GM12878 (cell line): ENCODE measurements at regions not wholly inside any gene's neighbourhood (a gene's known extent, or its start where the extent isn't known, plus 50 kb on each side); places are given as distances from the start of the nearest gene placed in this dataset.

ENCODE experiments used
- ATAC-seq: fragments of 200-7000 bp; cut with Tn5 transposase; 3 replicates; pipeline ENCODE4 v1.9.1; 2020; ENCODE audit warnings: mild to moderate bottlenecking, moderate library complexity
- BruUV-seq: library from RNA; stranded (reverse); fragments of 400-500 nt; replicated peaks from 2 replicates; lab custom pipeline; 2021; lab: Mats Ljungman, UMichigan
- CTCF ChIA-PET: fragments of 300-600 bp; sonication (Branson Sonifier 250); formaldehyde crosslinking; extraction: SDS; loops from one replicate; lab custom pipeline; 2021; ENCODE audit warnings: inconsistent platforms; lab: Yijun Ruan, JAX
- POLR2A ChIA-PET: fragments of 350-600 bp; formaldehyde crosslinking; extraction: SDS; loops from one replicate; lab custom pipeline; 2021; ENCODE audit warnings: inconsistent platforms; lab: Charles Lee
- RAD21 ChIA-PET: fragments of 300-600 bp; sonication (Branson Sonifier 250); formaldehyde crosslinking; loops from one replicate; lab custom pipeline; 2023; ENCODE audit warnings: antibody characterized with exemption; ENCODE audit not compliant: unreplicated experiment; lab: Charles Lee
- SMC1A ChIA-PET: fragments of 300-600 bp; sonication (Branson Sonifier 250); formaldehyde crosslinking; loops from one replicate; lab custom pipeline; 2023; ENCODE audit not compliant: unreplicated experiment, uncharacterized antibody; lab: Charles Lee
- DNase-seq: peaks from one replicate; pipeline ENCODE4 v3.0.0-alpha.2; 2011; ENCODE audit warnings: low read depth, low spot score
- FAIRE-seq: peaks from 3 replicates; lab custom pipeline; 2011; peaks lifted over from hg19 to GRCh38; lab: Jason Lieb, UNC
- H2AFZ ChIP-seq: 2 replicates; pipeline ENCODE4 v1.6.0; 2011; ENCODE audit warnings: low read depth, low read length, control low read depth; ENCODE audit not compliant: control insufficient read depth
- H3K27ac ChIP-seq: 2 replicates; pipeline ENCODE4 v1.5.1; 2011; ENCODE audit warnings: control low read depth; ENCODE audit not compliant: control insufficient read depth, insufficient read depth
- H3K27me3 ChIP-seq, 2 experiments: replicated peaks in 1 of 2; 2 replicates each; pipeline versions ENCODE4 v1.6.0 to v1.6.1; 2011; ENCODE audit warnings: low read length in 1 of 2; ENCODE audit not compliant: control insufficient read depth in 2 of 2, insufficient read depth in 2 of 2
- H3K36me3 ChIP-seq, 2 experiments: 2 replicates each; pipeline ENCODE4 v1.5.1; 2011; ENCODE audit warnings: low read length in 1 of 2; ENCODE audit not compliant: control insufficient read depth in 2 of 2, insufficient read depth in 2 of 2
- H3K4me1 ChIP-seq: 2 replicates; pipeline ENCODE4 v1.6.1; 2011; ENCODE audit warnings: mild to moderate bottlenecking, low read length, moderate library complexity, mixed read lengths; ENCODE audit not compliant: control insufficient read depth, insufficient read depth
- H3K4me2 ChIP-seq: 2 replicates; pipeline ENCODE4 v1.6.0; 2011; ENCODE audit warnings: control low read depth; ENCODE audit not compliant: control insufficient read depth, insufficient read depth
- H3K4me3 ChIP-seq: fragments of 200-600 bp; sonication (generic); 2 replicates; pipeline ENCODE4 v1.5.1; 2016
- H3K79me2 ChIP-seq: 2 replicates; pipeline ENCODE4 v1.6.0; 2011; ENCODE audit warnings: low read length; ENCODE audit not compliant: control insufficient read depth, insufficient read depth
- H3K9ac ChIP-seq: 2 replicates; pipeline ENCODE4 v1.8.0; 2011; ENCODE audit warnings: low read length, control low read depth, mixed read lengths; ENCODE audit not compliant: control insufficient read depth, insufficient read depth
- H3K9me3 ChIP-seq: replicated peaks from 3 replicates; pipeline ENCODE4 v1.5.1; 2011; ENCODE audit warnings: mild to moderate bottlenecking, low read length; ENCODE audit not compliant: control insufficient read depth, insufficient read depth
- H4K20me1 ChIP-seq: 2 replicates; pipeline ENCODE4 v1.6.0; 2011; ENCODE audit not compliant: control insufficient read depth, insufficient read depth
- BRCA1 ChIP-seq: IDR thresholded peaks from 2 replicates; pipeline ENCODE4 v1.6.1; 2011; ENCODE audit warnings: low read depth, low read length, improper control_type of control experiment
- CBX5 ChIP-seq: sonication (generic); IDR thresholded peaks from 2 replicates; pipeline ENCODE4 v1.6.1; 2016; ENCODE audit warnings: low read depth, moderate library complexity, mild to moderate bottlenecking, inconsistent platforms
- ETV6 ChIP-seq, 2 experiments: fragments of 450-650 bp in 1 of 2; IDR thresholded peaks in 1 of 2; conservative IDR thresholded peaks in 1 of 2; 2 replicates each; pipeline ENCODE4 v1.6.1; 2014; ENCODE audit warnings: antibody characterized with exemption in 1 of 2, borderline replicate concordance in 1 of 2, low read depth in 1 of 2, mild to moderate bottlenecking in 1 of 2, moderate library complexity in 1 of 2
- FOXK2 ChIP-seq: fragments of 450-650 bp; IDR thresholded peaks from 2 replicates; pipeline ENCODE4 v1.6.1; 2017; ENCODE audit warnings: mild to moderate bottlenecking, moderate library complexity
- IKZF2 ChIP-seq, 2 experiments: fragments of 450-650 bp; IDR thresholded peaks; 2 replicates each; pipeline ENCODE4 v1.6.1; 2017; ENCODE audit warnings: mild to moderate bottlenecking in 2 of 2, moderate library complexity in 2 of 2
- KDM1A ChIP-seq: fragments of 200-600 bp; sonication (generic); IDR thresholded peaks from 2 replicates; pipeline ENCODE4 v1.6.1; 2016; ENCODE audit warnings: borderline replicate concordance
- LARP7 ChIP-seq: fragments of 450-650 bp; IDR thresholded peaks from 2 replicates; pipeline ENCODE4 v1.6.1; 2017; ENCODE audit warnings: mild to moderate bottlenecking
- NBN ChIP-seq: fragments of 450-650 bp; IDR thresholded peaks from 2 replicates; pipeline ENCODE4 v1.6.1; 2016
- PAX5 ChIP-seq: IDR thresholded peaks from 2 replicates; pipeline ENCODE4 v1.6.1; 2011; ENCODE audit warnings: low read depth, low read length, borderline replicate concordance
- RAD21 ChIP-seq: IDR thresholded peaks from 2 replicates; pipeline ENCODE4 v1.6.1; 2011; ENCODE audit warnings: mild to moderate bottlenecking, low read depth, low read length, moderate library complexity; ENCODE audit not compliant: insufficient read depth
- RAD51 ChIP-seq: fragments of 450-650 bp; IDR thresholded peaks from 2 replicates; pipeline ENCODE4 v1.6.1; 2016; ENCODE audit warnings: moderate library complexity, mild to moderate bottlenecking, inconsistent platforms
- STAT1 ChIP-seq: fragments of 450-650 bp; conservative IDR thresholded peaks from 2 replicates; pipeline ENCODE4 v1.6.1; 2014; ENCODE audit warnings: antibody characterized with exemption, mild to moderate bottlenecking
- TAF1 ChIP-seq: IDR thresholded peaks from 2 replicates; pipeline ENCODE4 v1.6.1; 2011; ENCODE audit warnings: mild to moderate bottlenecking, low read depth, low read length, borderline replicate concordance
- ZBED1 ChIP-seq: IDR thresholded peaks from 2 replicates; pipeline ENCODE4 v1.6.1; 2016; ENCODE audit warnings: borderline replicate concordance
- WGBS: methylation state at CpG from one replicate; pipeline ENCODE4 v1.1.6; 2016; ENCODE audit warnings: low lambda C conversion rate; ENCODE audit not compliant: insufficient replicate concordance, insufficient coverage; ENCODE audit errors: missing lambda C conversion rate; 5-methylcytosine and 5-hydroxymethylcytosine counted together
- in situ Hi-C: fragments of 300-500 bp; cut with MboI; formaldehyde crosslinking; loops from 9 replicates; pipeline ENCODE4 v1.14.3; 2018; ENCODE audit warnings: mixed read lengths
- intact Hi-C: fragments of 100-400 bp; cut with micrococcal nuclease; formaldehyde crosslinking; loops from one replicate; pipeline ENCODE4 v1.14.2; 2022; ENCODE audit not compliant: unreplicated experiment
- TF ChIP-seq, protein P1 (sequence below): fragments of 450-650 bp; formaldehyde crosslinking; IDR thresholded peaks from 2 replicates; pipeline ENCODE4 v1.4.0; 2020; ENCODE audit warnings: mild to moderate bottlenecking, moderate library complexity
- TF ChIP-seq, protein P2 (sequence below): fragments of 450-650 bp; IDR thresholded peaks from 2 replicates; pipeline ENCODE4 v1.6.1; 2018; ENCODE audit warnings: mild to moderate bottlenecking, low read depth, moderate library complexity; ENCODE audit not compliant: partially characterized antibody
- TF ChIP-seq, protein P3 (sequence below): IDR thresholded peaks from 2 replicates; pipeline ENCODE4 v1.6.1; 2012; ENCODE audit warnings: low read length, inconsistent platforms
- TF ChIP-seq, protein P4 (sequence below): IDR thresholded peaks from 2 replicates; pipeline ENCODE4 v1.6.1; 2011; ENCODE audit warnings: low read depth, mild to moderate bottlenecking, low read length, moderate library complexity, borderline replicate concordance; ENCODE audit errors: extremely low read depth

GRCh38 chr4:171397175-171397574 lies 416.0 kb upstream of the GALNTL6 start:
- no peak for FAIRE-seq
- in situ Hi-C loops (no loop called here), intact Hi-C loops (no loop called here)
- no peaks in the 10 kb centered on the region for H3K4me1 ChIP-seq
- POLR2A ChIA-PET = no interaction called here
- H3K9ac ChIP-seq = no peak overlapping the region
- H3K27ac ChIP-seq = no peak overlapping the region
- H2AFZ ChIP-seq = no peak overlapping the region
- no peak overlapping the region for H3K4me3 ChIP-seq
- no peaks in the 10 kb centered on the region for H3K79me2 ChIP-seq
- no peaks in the 10 kb centered on the region for H3K27me3 ChIP-seq
- no peaks in the 10 kb centered on the region for H4K20me1 ChIP-seq
- SMC1A ChIA-PET = no interaction called here
- ATAC-seq = no peak
- RAD21 ChIA-PET = no interaction called here
- no peaks in the 10 kb centered on the region for H3K9me3 ChIP-seq
- H3K36me3 ChIP-seq = no peaks in the 10 kb centered on the region
- 67% methylated on average over 6 of the region's 6 CpGs for WGBS
- H3K4me2 ChIP-seq = no peak overlapping the region
- no peak for DNase-seq
- CTCF ChIA-PET = no interaction called here
- no TSS peak for BruUV-seq
- TF ChIP-seq KDM1A = no peak
- TF ChIP-seq BRCA1 = no peak
- TF ChIP-seq ZBED1 = no peak
- TF ChIP-seq ETV6 (conservative IDR thresholded peaks at IDR 0.05 in 1 of 2, IDR thresholded peaks at IDR 0.05 in 1 of 2; ENCODE audit: borderline replicate concordance in 1 of 2, low read depth in 1 of 2) = no peak
- no peak for TF ChIP-seq STAT1
- TF ChIP-seq TAF1 = no peak
- TF ChIP-seq IKZF2 (IDR thresholded peaks at IDR 0.05) = no peak
- TF ChIP-seq RAD21 = no peak
- no peak for TF ChIP-seq RAD51
- no peak for TF ChIP-seq LARP7
- no peak for TF ChIP-seq PAX5
- TF ChIP-seq NBN = no peak
- TF ChIP-seq, protein P1, sequence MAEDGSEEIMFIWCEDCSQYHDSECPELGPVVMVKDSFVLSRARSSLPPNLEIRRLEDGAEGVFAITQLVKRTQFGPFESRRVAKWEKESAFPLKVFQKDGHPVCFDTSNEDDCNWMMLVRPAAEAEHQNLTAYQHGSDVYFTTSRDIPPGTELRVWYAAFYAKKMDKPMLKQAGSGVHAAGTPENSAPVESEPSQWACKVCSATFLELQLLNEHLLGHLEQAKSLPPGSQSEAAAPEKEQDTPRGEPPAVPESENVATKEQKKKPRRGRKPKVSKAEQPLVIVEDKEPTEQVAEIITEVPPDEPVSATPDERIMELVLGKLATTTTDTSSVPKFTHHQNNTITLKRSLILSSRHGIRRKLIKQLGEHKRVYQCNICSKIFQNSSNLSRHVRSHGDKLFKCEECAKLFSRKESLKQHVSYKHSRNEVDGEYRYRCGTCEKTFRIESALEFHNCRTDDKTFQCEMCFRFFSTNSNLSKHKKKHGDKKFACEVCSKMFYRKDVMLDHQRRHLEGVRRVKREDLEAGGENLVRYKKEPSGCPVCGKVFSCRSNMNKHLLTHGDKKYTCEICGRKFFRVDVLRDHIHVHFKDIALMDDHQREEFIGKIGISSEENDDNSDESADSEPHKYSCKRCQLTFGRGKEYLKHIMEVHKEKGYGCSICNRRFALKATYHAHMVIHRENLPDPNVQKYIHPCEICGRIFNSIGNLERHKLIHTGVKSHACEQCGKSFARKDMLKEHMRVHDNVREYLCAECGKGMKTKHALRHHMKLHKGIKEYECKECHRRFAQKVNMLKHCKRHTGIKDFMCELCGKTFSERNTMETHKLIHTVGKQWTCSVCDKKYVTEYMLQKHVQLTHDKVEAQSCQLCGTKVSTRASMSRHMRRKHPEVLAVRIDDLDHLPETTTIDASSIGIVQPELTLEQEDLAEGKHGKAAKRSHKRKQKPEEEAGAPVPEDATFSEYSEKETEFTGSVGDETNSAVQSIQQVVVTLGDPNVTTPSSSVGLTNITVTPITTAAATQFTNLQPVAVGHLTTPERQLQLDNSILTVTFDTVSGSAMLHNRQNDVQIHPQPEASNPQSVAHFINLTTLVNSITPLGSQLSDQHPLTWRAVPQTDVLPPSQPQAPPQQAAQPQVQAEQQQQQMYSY (CRISPR knock-in tag) = no peak
- TF ChIP-seq, protein P2, sequence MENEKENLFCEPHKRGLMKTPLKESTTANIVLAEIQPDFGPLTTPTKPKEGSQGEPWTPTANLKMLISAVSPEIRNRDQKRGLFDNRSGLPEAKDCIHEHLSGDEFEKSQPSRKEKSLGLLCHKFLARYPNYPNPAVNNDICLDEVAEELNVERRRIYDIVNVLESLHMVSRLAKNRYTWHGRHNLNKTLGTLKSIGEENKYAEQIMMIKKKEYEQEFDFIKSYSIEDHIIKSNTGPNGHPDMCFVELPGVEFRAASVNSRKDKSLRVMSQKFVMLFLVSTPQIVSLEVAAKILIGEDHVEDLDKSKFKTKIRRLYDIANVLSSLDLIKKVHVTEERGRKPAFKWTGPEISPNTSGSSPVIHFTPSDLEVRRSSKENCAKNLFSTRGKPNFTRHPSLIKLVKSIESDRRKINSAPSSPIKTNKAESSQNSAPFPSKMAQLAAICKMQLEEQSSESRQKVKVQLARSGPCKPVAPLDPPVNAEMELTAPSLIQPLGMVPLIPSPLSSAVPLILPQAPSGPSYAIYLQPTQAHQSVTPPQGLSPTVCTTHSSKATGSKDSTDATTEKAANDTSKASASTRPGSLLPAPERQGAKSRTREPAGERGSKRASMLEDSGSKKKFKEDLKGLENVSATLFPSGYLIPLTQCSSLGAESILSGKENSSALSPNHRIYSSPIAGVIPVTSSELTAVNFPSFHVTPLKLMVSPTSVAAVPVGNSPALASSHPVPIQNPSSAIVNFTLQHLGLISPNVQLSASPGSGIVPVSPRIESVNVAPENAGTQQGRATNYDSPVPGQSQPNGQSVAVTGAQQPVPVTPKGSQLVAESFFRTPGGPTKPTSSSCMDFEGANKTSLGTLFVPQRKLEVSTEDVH = no peak
- TF ChIP-seq CBX5 = no peak
- TF ChIP-seq, protein P3, sequence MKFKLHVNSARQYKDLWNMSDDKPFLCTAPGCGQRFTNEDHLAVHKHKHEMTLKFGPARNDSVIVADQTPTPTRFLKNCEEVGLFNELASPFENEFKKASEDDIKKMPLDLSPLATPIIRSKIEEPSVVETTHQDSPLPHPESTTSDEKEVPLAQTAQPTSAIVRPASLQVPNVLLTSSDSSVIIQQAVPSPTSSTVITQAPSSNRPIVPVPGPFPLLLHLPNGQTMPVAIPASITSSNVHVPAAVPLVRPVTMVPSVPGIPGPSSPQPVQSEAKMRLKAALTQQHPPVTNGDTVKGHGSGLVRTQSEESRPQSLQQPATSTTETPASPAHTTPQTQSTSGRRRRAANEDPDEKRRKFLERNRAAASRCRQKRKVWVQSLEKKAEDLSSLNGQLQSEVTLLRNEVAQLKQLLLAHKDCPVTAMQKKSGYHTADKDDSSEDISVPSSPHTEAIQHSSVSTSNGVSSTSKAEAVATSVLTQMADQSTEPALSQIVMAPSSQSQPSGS = no peak
- TF ChIP-seq, protein P4, sequence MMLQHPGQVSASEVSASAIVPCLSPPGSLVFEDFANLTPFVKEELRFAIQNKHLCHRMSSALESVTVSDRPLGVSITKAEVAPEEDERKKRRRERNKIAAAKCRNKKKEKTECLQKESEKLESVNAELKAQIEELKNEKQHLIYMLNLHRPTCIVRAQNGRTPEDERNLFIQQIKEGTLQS = no peak
- TF ChIP-seq FOXK2 = no peak
